H1 (cell line): ENCODE measurements at regions not wholly inside any gene's neighbourhood (a gene's known extent, or its start where the extent isn't known, plus 50 kb on each side); places are given as distances from the start of the nearest gene placed in this dataset.

Source experiments
- CTCF ChIA-PET: fragments of 300-600 bp; sonication (Branson Sonifier 250); formaldehyde crosslinking; loops from one replicate; lab custom pipeline; 2021; ENCODE audit not compliant: partially characterized antibody; lab: Charles Lee
- POLR2A ChIA-PET: fragments of 300-600 bp; sonication (Branson Sonifier 250); formaldehyde crosslinking; loops from one replicate; lab custom pipeline; 2021; ENCODE audit warnings: inconsistent platforms; ENCODE audit not compliant: partially characterized antibody; lab: Charles Lee
- DNase-seq, 2 experiments: peaks; one replicate each; pipeline versions ENCODE4 v3.0.0 to v3.0.0-alpha.2; 2010 to 2022; ENCODE audit warnings: low spot score in 2 of 2, low read depth in 1 of 2, mixed read lengths in 1 of 2
- FAIRE-seq: peaks from 2 replicates; lab custom pipeline; 2011; peaks lifted over from hg19 to GRCh38; lab: Jason Lieb, UNC
- H2AFZ ChIP-seq: 2 replicates; pipeline ENCODE4 v1.8.1; 2012; ENCODE audit warnings: low read length, inconsistent platforms
- H2AK5ac ChIP-seq: 2 replicates; pipeline ENCODE4 v1.6.1; 2013; ENCODE audit warnings: low read depth, low read length
- H2BK120ac ChIP-seq: replicated peaks from 2 replicates; pipeline ENCODE3; 2013; ENCODE audit warnings: low read depth, low read length, inconsistent platforms
- H2BK12ac ChIP-seq: 2 replicates; pipeline ENCODE4 v1.6.1; 2013; ENCODE audit warnings: low read depth, low read length
- H2BK15ac ChIP-seq: 2 replicates; pipeline ENCODE4 v1.6.1; 2013; ENCODE audit warnings: low read length
- H2BK20ac ChIP-seq: 2 replicates; pipeline ENCODE4 v1.6.1; 2013; ENCODE audit warnings: low read length
- H2BK5ac ChIP-seq: 2 replicates; pipeline ENCODE4 v1.6.1; 2013; ENCODE audit warnings: low read depth, low read length
- H3K14ac ChIP-seq: 2 replicates; pipeline ENCODE4 v1.6.1; 2013; ENCODE audit warnings: inconsistent platforms; ENCODE audit not compliant: insufficient read length
- H3K18ac ChIP-seq: 2 replicates; pipeline ENCODE4 v1.6.1; 2013; ENCODE audit warnings: low read length; ENCODE audit errors: extremely low read depth
- H3K23ac ChIP-seq: 2 replicates; pipeline ENCODE4 v1.6.1; 2013; ENCODE audit warnings: inconsistent platforms; ENCODE audit not compliant: insufficient read length
- H3K23me2 ChIP-seq: 2 replicates; pipeline ENCODE4 v1.6.1; 2013; ENCODE audit warnings: low read depth, low read length
- H3K27ac ChIP-seq: 2 replicates; pipeline ENCODE4 v1.6.1; 2011; ENCODE audit warnings: low read depth, low read length, inconsistent platforms
- H3K27me3 ChIP-seq, 4 experiments: replicated peaks in 1 of 4; 1 replicate in 1 of 4; 2 replicates in 3 of 4; pipeline versions ENCODE4 v1.6.1 to v1.8.1; 2011 to 2013; ENCODE audit warnings: low read length in 3 of 4, mild to moderate bottlenecking in 3 of 4, inconsistent platforms in 2 of 4, mixed read lengths in 2 of 4, moderate library complexity in 1 of 4; ENCODE audit not compliant: control insufficient read depth in 3 of 4, insufficient read depth in 3 of 4; ENCODE audit errors: extremely low read depth in 1 of 4
- H3K36me3 ChIP-seq, 4 experiments: 2 replicates each; pipeline versions ENCODE4 v1.6.1 to v1.8.1; 2011 to 2013; ENCODE audit warnings: mild to moderate bottlenecking in 4 of 4, low read length in 3 of 4, moderate library complexity in 2 of 4, control low read depth in 1 of 4, inconsistent platforms in 1 of 4; ENCODE audit not compliant: insufficient read depth in 4 of 4, control insufficient read depth in 2 of 4
- H3K4ac ChIP-seq: replicated peaks from 2 replicates; pipeline ENCODE3; 2013; ENCODE audit warnings: low read length, low read depth, mixed read lengths, inconsistent platforms; ENCODE audit not compliant: insufficient read length
- H3K4me1 ChIP-seq, 4 experiments: replicated peaks in 1 of 4; 1 replicate in 1 of 4; 2 replicates in 3 of 4; pipeline versions ENCODE4 v1.6.1 to v1.8.1; 2011 to 2013; ENCODE audit warnings: low read length in 3 of 4, inconsistent platforms in 2 of 4, mixed read lengths in 1 of 4; ENCODE audit not compliant: insufficient read depth in 4 of 4, control insufficient read depth in 3 of 4
- H3K4me2 ChIP-seq, 2 experiments: 2 replicates each; pipeline versions ENCODE4 v1.6.1 to v1.8.1; 2011 to 2013; ENCODE audit warnings: low read depth in 2 of 2, low read length in 2 of 2, control low read depth in 1 of 2, inconsistent platforms in 1 of 2, mild to moderate bottlenecking in 1 of 2; ENCODE audit not compliant: insufficient read depth in 1 of 2
- H3K4me3 ChIP-seq, 4 experiments: fragments of 200-600, 300-600 bp in 1 of 4; sonication (generic), shearing (Covaris generic), sonication (Bioruptor Twin) in 1 of 4; 2 replicates each; pipeline versions ENCODE4 v1.5.1 to v1.8.1; 2011 to 2016; ENCODE audit warnings: low read length in 4 of 4, low read depth in 3 of 4, control low read depth in 2 of 4, inconsistent platforms in 2 of 4, mild to moderate bottlenecking in 2 of 4, mixed read lengths in 1 of 4, moderate library complexity in 1 of 4; ENCODE audit not compliant: insufficient read depth in 2 of 4; ENCODE audit errors: extremely low read depth in 1 of 4
- H3K56ac ChIP-seq: replicated peaks from 2 replicates; pipeline ENCODE3; 2013; ENCODE audit warnings: low read depth, mild to moderate bottlenecking, mixed read lengths, low read length, inconsistent platforms; ENCODE audit not compliant: insufficient read length
- H3K79me1 ChIP-seq: 2 replicates; pipeline ENCODE4 v1.6.1; 2013; ENCODE audit warnings: low read depth, low read length, control low read depth
- H3K79me2 ChIP-seq, 2 experiments: 2 replicates each; pipeline versions ENCODE4 v1.6.1 to v1.8.1; 2012 to 2013; ENCODE audit warnings: low read length in 2 of 2, mild to moderate bottlenecking in 2 of 2, inconsistent platforms in 1 of 2; ENCODE audit not compliant: insufficient read depth in 2 of 2, control insufficient read depth in 1 of 2
- H3K9ac ChIP-seq, 4 experiments: replicated peaks in 1 of 4; 1 replicate in 1 of 4; 2 replicates in 3 of 4; pipeline versions ENCODE4 v1.6.1 to v1.8.1; 2011 to 2013; ENCODE audit warnings: low read depth in 3 of 4, low read length in 3 of 4, control low read depth in 2 of 4, mild to moderate bottlenecking in 2 of 4, moderate library complexity in 2 of 4, inconsistent platforms in 1 of 4; ENCODE audit errors: extremely low read depth in 1 of 4
- H3K9me3 ChIP-seq, 2 experiments: 2 replicates each; pipeline versions ENCODE4 v1.6.1 to v1.8.1; 2012 to 2013; ENCODE audit warnings: mild to moderate bottlenecking in 2 of 2, moderate library complexity in 2 of 2, control low read depth in 1 of 2, inconsistent platforms in 1 of 2, low read depth in 1 of 2, low read length in 1 of 2, mixed read lengths in 1 of 2; ENCODE audit not compliant: insufficient read depth in 2 of 2
- H4K20me1 ChIP-seq, 2 experiments: replicated peaks in 1 of 2; 2 replicates each; pipeline versions ENCODE3 to v1.8.1; 2011 to 2013; ENCODE audit warnings: inconsistent platforms in 2 of 2, low read length in 2 of 2, mild to moderate bottlenecking in 1 of 2; ENCODE audit not compliant: insufficient read depth in 2 of 2, control insufficient read depth in 1 of 2
- H4K5ac ChIP-seq: 2 replicates; pipeline ENCODE4 v1.6.1; 2013; ENCODE audit warnings: low read length, low read depth, mixed read lengths, inconsistent platforms; ENCODE audit not compliant: insufficient read length
- H4K8ac ChIP-seq: 2 replicates; pipeline ENCODE4 v1.8.0; 2013; ENCODE audit warnings: mild to moderate bottlenecking, moderate library complexity, low read length, inconsistent platforms; ENCODE audit not compliant: insufficient read depth; ENCODE audit errors: extremely low read depth
- H4K91ac ChIP-seq: replicated peaks from 2 replicates; pipeline ENCODE3; 2013; ENCODE audit warnings: low read length, mixed read lengths, inconsistent platforms; ENCODE audit not compliant: insufficient read length
- CBX8 ChIP-seq: fragments of 300-800, 300-1000 bp; sonication (generic); IDR thresholded peaks from 2 replicates; pipeline ENCODE4 v1.7.1; 2016; ENCODE audit warnings: low read depth, low read length, borderline replicate concordance
- GTF2F1 ChIP-seq: IDR thresholded peaks from 2 replicates; pipeline ENCODE4 v1.6.1; 2012; ENCODE audit warnings: low read depth, low read length, improper control_type of control experiment, borderline replicate concordance
- MAFK ChIP-seq: IDR thresholded peaks from 2 replicates; pipeline ENCODE4 v1.6.1; 2012; ENCODE audit warnings: low read depth, mild to moderate bottlenecking, improper control_type of control experiment, low read length
- POU5F1 ChIP-seq: IDR thresholded peaks from 2 replicates; pipeline ENCODE4 v1.6.1; 2011; ENCODE audit warnings: low read depth, mild to moderate bottlenecking, low read length, moderate library complexity
- TCF12 ChIP-seq: IDR thresholded peaks from 2 replicates; pipeline ENCODE4 v1.6.1; 2011; ENCODE audit warnings: low read depth, mild to moderate bottlenecking, low read length
- WGBS, 2 experiments: shearing (Covaris generic) in 1 of 2; methylation state at CpG; one replicate each; pipeline versions ENCODE4 v1.1.6 to v1.1.7; 2013 to 2015; ENCODE audit warnings: low lambda C conversion rate in 2 of 2, mixed read lengths in 2 of 2, inconsistent platforms in 1 of 2, low coverage in 1 of 2, missing lambda C conversion rate in 1 of 2; ENCODE audit not compliant: insufficient replicate concordance in 2 of 2, insufficient coverage in 1 of 2, insufficient read length in 1 of 2; ENCODE audit errors: extremely low coverage in 1 of 2, missing lambda C conversion rate in 1 of 2; 5-methylcytosine and 5-hydroxymethylcytosine counted together

DNA sequence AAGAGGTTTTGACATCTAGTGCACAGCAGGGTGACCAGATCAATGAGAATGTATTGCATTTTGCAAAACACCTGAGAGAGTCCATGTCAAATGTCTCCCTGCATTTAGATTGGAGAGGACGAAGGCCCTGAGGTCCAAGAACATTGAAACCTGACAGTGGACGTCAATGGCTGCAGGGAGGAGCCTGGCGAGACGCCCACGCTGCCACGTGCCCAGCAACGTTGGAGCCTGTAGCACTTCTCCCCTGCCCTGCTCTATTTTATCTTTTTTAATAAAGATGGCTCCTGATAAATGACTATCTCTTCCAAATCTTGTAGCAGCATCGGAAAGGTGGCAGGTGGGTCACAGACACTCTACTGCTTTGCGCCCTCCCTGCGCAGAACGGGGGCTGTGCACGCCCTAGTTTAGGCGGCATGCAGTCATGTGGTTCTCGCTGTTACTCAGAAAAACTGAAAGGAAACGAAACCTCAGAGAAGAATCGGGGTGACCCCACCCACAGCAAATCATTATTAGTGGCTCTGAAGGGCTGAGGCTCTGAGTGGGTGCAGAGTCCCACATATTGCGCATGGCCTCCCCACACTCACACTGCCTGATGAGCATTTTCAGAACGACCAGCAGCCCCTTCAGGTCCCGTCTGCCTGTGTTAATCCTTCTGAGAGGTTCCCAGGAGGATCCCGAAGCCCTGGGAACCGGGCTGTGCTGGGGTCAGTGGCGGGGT, 62.5 kb upstream of the TAMM41 start:
- ChIA-PET CTCF (no interaction called here), POLR2A (no interaction called here)
- H4K91ac ChIP-seq: no peak overlapping the region
- no peaks in the 10 kb centered on the region for H3K27me3 ChIP-seq
- H3K4me3 ChIP-seq: no peak overlapping the region
- H4K5ac ChIP-seq: no peak overlapping the region
- no peak overlapping the region for H3K27ac ChIP-seq
- H2BK12ac ChIP-seq: no peak overlapping the region
- no peak overlapping the region for H2AFZ ChIP-seq
- no peak overlapping the region for H3K14ac ChIP-seq
- H3K23ac ChIP-seq: no peak overlapping the region
- no peak overlapping the region for H2BK5ac ChIP-seq
- H3K23me2 ChIP-seq: no peaks in the 10 kb centered on the region
- H3K9me3 ChIP-seq: no peaks in the 10 kb centered on the region
- H3K18ac ChIP-seq: no peak overlapping the region
- WGBS, 2 experiments: 90% methylated on average over 22 of the region's 22 CpGs; no CpG with 5 or more reads in 1 of the 2 experiments
- no peak for TF ChIP-seq MAFK
- TF ChIP-seq CBX8: no peak
- no peak for TF ChIP-seq TCF12
- TF ChIP-seq POU5F1: no peak
- no peak for TF ChIP-seq GTF2F1
- no peaks in the 10 kb centered on the region for H4K20me1 ChIP-seq
- no peaks in the 10 kb centered on the region for H3K36me3 ChIP-seq
- no peak overlapping the region for H3K56ac ChIP-seq
- no peaks in the 10 kb centered on the region for H3K79me2 ChIP-seq
- no peak overlapping the region for H3K9ac ChIP-seq
- H2BK15ac ChIP-seq: no peak overlapping the region
- H3K79me1 ChIP-seq: no peaks in the 10 kb centered on the region
- H3K4me2 ChIP-seq: no peak overlapping the region
- FAIRE-seq: no peak
- no peak for DNase-seq
- H3K4me1 ChIP-seq: no peaks in the 10 kb centered on the region
- H2BK120ac ChIP-seq: no peak overlapping the region
- H2BK20ac ChIP-seq: no peak overlapping the region
- no peak overlapping the region for H3K4ac ChIP-seq
- no peak overlapping the region for H4K8ac ChIP-seq
- H2AK5ac ChIP-seq: no peak overlapping the region
